PFSK-1 (cell line): ENCODE measurements at regions not wholly inside any gene's neighbourhood (a gene's known extent, or its start where the extent isn't known, plus 50 kb on each side); places are given as distances from the start of the nearest gene placed in this dataset.

Experiments
- POLR2AphosphoS5 ChIP-seq: IDR thresholded peaks from 2 replicates; pipeline ENCODE4 v1.6.1; 2012; ENCODE audit warnings: low read depth, mild to moderate bottlenecking, control low read depth, low read length, moderate library complexity
- TAF1 ChIP-seq: IDR thresholded peaks from 2 replicates; pipeline ENCODE4 v1.6.1; 2012; ENCODE audit warnings: low read length, control low read depth, borderline replicate concordance; ENCODE audit not compliant: insufficient read depth

DNA sequence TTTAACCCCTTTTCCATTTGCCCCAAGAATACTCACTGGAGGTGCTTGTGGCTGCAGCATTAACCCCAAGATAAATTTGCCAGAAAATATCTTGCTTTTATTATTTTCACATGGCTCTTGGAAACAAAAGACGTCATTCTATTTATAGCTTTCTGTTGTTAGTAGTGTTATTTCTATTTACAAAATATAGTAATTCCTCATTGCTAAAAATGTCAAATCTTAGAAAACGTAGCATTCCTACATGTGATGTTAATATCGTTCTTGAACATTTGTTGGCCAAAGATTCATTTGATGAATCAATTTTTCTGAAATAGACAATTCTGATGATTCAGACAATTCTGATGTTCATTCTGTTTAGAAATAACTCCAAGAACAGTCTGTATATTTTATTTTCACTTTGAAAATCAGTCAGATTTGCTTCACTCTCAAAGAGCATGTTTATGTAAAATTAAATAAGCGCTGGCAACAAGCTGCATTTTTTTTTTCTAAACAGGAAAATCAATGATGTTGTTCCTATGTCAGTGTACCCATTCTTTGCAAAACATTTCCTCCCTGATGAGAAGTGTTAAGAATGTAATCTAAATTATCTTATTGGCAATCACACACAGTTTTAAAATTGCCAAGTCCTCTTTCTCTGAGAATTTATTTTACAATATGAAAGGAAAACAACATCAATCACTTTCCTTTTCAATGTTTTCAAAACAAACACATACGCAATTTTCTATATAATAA, 334.0 kb downstream of the KCTD12 start:
- TF ChIP-seq TAF1 (no peak), POLR2AphosphoS5 (no peak)
